Stomach smooth muscle (tissue), 2 donors: ENCODE measurements at regions not wholly inside any gene's neighbourhood (a gene's known extent, or its start where the extent isn't known, plus 50 kb on each side); places are given as distances from the start of the nearest gene placed in this dataset.

Experiments used
- H3K27ac ChIP-seq: one replicate; pipeline ENCODE4 v1.7.0; 2013; ENCODE audit warnings: mild to moderate bottlenecking, low read length, inconsistent platforms
- H3K27me3 ChIP-seq, 2 donors: one replicate each; pipeline ENCODE4 v1.7.0; 2013; ENCODE audit warnings: low read length in 2 of 2; ENCODE audit not compliant: insufficient read depth in 2 of 2, control insufficient read depth in 1 of 2
- H3K36me3 ChIP-seq, 2 donors: one replicate each; pipeline ENCODE4 v1.7.0; 2013; ENCODE audit warnings: low read length in 2 of 2; ENCODE audit not compliant: control insufficient read depth in 2 of 2, insufficient read depth in 2 of 2
- H3K4me1 ChIP-seq: one replicate; pipeline ENCODE4 v1.7.0; 2013; ENCODE audit warnings: low read length; ENCODE audit not compliant: control insufficient read depth, insufficient read depth
- H3K4me3 ChIP-seq, 2 donors: one replicate each; pipeline ENCODE4 v1.7.0; 2013; ENCODE audit warnings: low read length in 2 of 2
- H3K9ac ChIP-seq, 2 donors: one replicate each; pipeline ENCODE4 v1.7.0; 2013; ENCODE audit warnings: low read length in 2 of 2, mild to moderate bottlenecking in 1 of 2
- H3K9me3 ChIP-seq, 2 donors: one replicate each; pipeline ENCODE4 v1.7.0; 2013; ENCODE audit warnings: low read length in 2 of 2; ENCODE audit not compliant: control insufficient read depth in 2 of 2
- donor health status: healthy.
- donor health status: Pancreatic carcinoma.

GRCh38 chr6:14831937-14832336, 413.9 kb upstream of the JARID2 start:
- Histone ChIP-seq H3K36me3 (no peaks in the 10 kb centered on the region), H3K27me3 (no peaks in the 10 kb centered on the region), H3K9me3 (no peaks in the 10 kb centered on the region), H3K27ac (no peak overlapping the region), H3K4me1 (no peaks in the 10 kb centered on the region), H3K9ac (no peak overlapping the region), H3K4me3 (no peak overlapping the region)

GRCh38 chr6:14832427-14832826, 413.4 kb upstream of the JARID2 start:
- Histone ChIP-seq H3K36me3 (no peaks in the 10 kb centered on the region), H3K9ac (no peak overlapping the region), H3K27ac (no peak overlapping the region), H3K4me1 (no peaks in the 10 kb centered on the region), H3K4me3 (no peak overlapping the region), H3K9me3 (no peaks in the 10 kb centered on the region), H3K27me3 (no peaks in the 10 kb centered on the region)

GRCh38 chr6:14834851-14835530, 410.9 kb upstream of the JARID2 start:
- Histone ChIP-seq H3K9me3 (no peaks in the 10 kb centered on the region), H3K4me3 (no peak overlapping the region), H3K27ac (no peak overlapping the region), H3K36me3 (no peaks in the 10 kb centered on the region), H3K9ac (no peak overlapping the region), H3K27me3 (no peaks in the 10 kb centered on the region), H3K4me1 (no peaks in the 10 kb centered on the region)

GRCh38 chr6:14837435-14837834, 408.4 kb upstream of the JARID2 start:
- Histone ChIP-seq H3K27me3 (no peaks in the 10 kb centered on the region), H3K27ac (no peak overlapping the region), H3K9me3 (no peaks in the 10 kb centered on the region), H3K9ac (no peak overlapping the region), H3K4me3 (no peak overlapping the region), H3K4me1 (no peaks in the 10 kb centered on the region), H3K36me3 (no peaks in the 10 kb centered on the region)

GRCh38 chr6:14838133-14838583, 407.7 kb upstream of the JARID2 start:
- Histone ChIP-seq H3K4me3 (no peak overlapping the region), H3K36me3 (no peaks in the 10 kb centered on the region), H3K9ac (no peak overlapping the region), H3K9me3 (no peaks in the 10 kb centered on the region), H3K27me3 (no peaks in the 10 kb centered on the region), H3K27ac (no peak overlapping the region), H3K4me1 (no peaks in the 10 kb centered on the region)

GRCh38 chr6:14841901-14842421, 403.9 kb upstream of the JARID2 start:
- Histone ChIP-seq H3K27ac (no peak overlapping the region), H3K9ac (no peak overlapping the region), H3K36me3 (no peaks in the 10 kb centered on the region), H3K4me1 (no peaks in the 10 kb centered on the region), H3K4me3 (no peak overlapping the region), H3K9me3 (no peaks in the 10 kb centered on the region), H3K27me3 (no peaks in the 10 kb centered on the region)

- Histone ChIP-seq H3K36me3 (no peaks in the 10 kb centered on the region), H3K27ac (no peak overlapping the region), H3K9me3 (no peaks in the 10 kb centered on the region), H3K4me3 (no peak overlapping the region), H3K27me3 (no peaks in the 10 kb centered on the region), H3K9ac (no peak overlapping the region), H3K4me1 (no peaks in the 10 kb centered on the region)
These were observed 401.5 kb upstream of the JARID2 start for GRCh38 chr6:14844411-14844810.

- H3K9ac ChIP-seq: no peak overlapping the region
- H3K36me3 ChIP-seq: no peaks in the 10 kb centered on the region
- no peaks in the 10 kb centered on the region for H3K9me3 ChIP-seq
- no peak overlapping the region for H3K27ac ChIP-seq
- no peaks in the 10 kb centered on the region for H3K4me1 ChIP-seq
- H3K4me3 ChIP-seq: no peak overlapping the region
- no peaks in the 10 kb centered on the region for H3K27me3 ChIP-seq
These were observed 397.9 kb upstream of the JARID2 start for GRCh38 chr6:14848019-14848418.

- Histone ChIP-seq H3K9ac (no peak overlapping the region), H3K9me3 (no peaks in the 10 kb centered on the region), H3K4me1 (no peaks in the 10 kb centered on the region), H3K36me3 (no peaks in the 10 kb centered on the region), H3K27ac (no peak overlapping the region), H3K27me3 (no peaks in the 10 kb centered on the region), H3K4me3 (no peak overlapping the region)
These were observed 396.7 kb upstream of the JARID2 start for GRCh38 chr6:14849185-14849584.

GRCh38 chr6:14851281-14851680, 394.6 kb upstream of the JARID2 start:
- Histone ChIP-seq H3K27me3 (no peaks in the 10 kb centered on the region), H3K4me1 (no peaks in the 10 kb centered on the region), H3K4me3 (no peak overlapping the region), H3K9ac (no peak overlapping the region), H3K27ac (no peak overlapping the region), H3K36me3 (no peaks in the 10 kb centered on the region), H3K9me3 (no peaks in the 10 kb centered on the region)

- Histone ChIP-seq H3K36me3 (no peaks in the 10 kb centered on the region), H3K4me1 (no peaks in the 10 kb centered on the region), H3K9me3 (no peaks in the 10 kb centered on the region), H3K9ac (no peak overlapping the region), H3K27me3 (no peaks in the 10 kb centered on the region), H3K4me3 (no peak overlapping the region), H3K27ac (no peak overlapping the region)
These were observed 393.5 kb upstream of the JARID2 start for GRCh38 chr6:14852375-14852774.
